ENCODE measurements at regions not wholly inside any gene's neighbourhood (a gene's known extent, or its start where the extent isn't known, plus 50 kb on each side); places are given as distances from the start of the nearest gene placed in this dataset.

- ChIA-PET POLR2A (ENCODE audit: low non-redundant PET) (no interaction called here), CTCF (no interaction called here)
- H3K27me3 ChIP-seq (replicated peaks; ENCODE audit: insufficient read depth, low read depth, low read length, poor library complexity), result no peaks in the 10 kb centered on the region
- H3K4me1 ChIP-seq (ENCODE audit: insufficient read depth, low read length, poor library complexity, severe bottlenecking), result peaks cover 30% of the 10 kb centered on the region
- DNase-seq (ENCODE audit: low spot score), result peak; percentile 15
- peak overlapping the region; percentile 6 for H3K27ac ChIP-seq (ENCODE audit: low read depth, low read length, poor library complexity, severe bottlenecking)
- TF ChIP-seq EZH2 (IDR thresholded peaks at IDR 0.05; ENCODE audit: borderline replicate concordance, low read depth, low read length, poor library complexity, severe bottlenecking) (no peak), CTCF (conservative IDR thresholded peaks at IDR 0.05; ENCODE audit: low read depth, low read length) (no peak)
- intact Hi-C loops (cut with micrococcal nuclease; ENCODE audit: unreplicated experiment), result no loop called here
- H3K9me3 ChIP-seq (ENCODE audit: low read depth, low read length, poor library complexity, severe bottlenecking), result no peaks in the 10 kb centered on the region
- BruUV-seq (replicated peaks), result no TSS peak
- H3K4me3 ChIP-seq (ENCODE audit: low read depth, low read length, poor library complexity, severe bottlenecking), result no peak overlapping the region
- H3K36me3 ChIP-seq (ENCODE audit: insufficient read depth, low read length, poor library complexity, severe bottlenecking), result no peaks in the 10 kb centered on the region
Observed at GRCh38 chr5:102663749-102664530, 91.2 kb upstream of the PAM start.

- Histone ChIP-seq H3K4me3 (ENCODE audit: low read depth, low read length, poor library complexity, severe bottlenecking) (no peak overlapping the region), H3K36me3 (ENCODE audit: insufficient read depth, low read length, poor library complexity, severe bottlenecking) (no peaks in the 10 kb centered on the region), H3K27ac (ENCODE audit: low read depth, low read length, poor library complexity, severe bottlenecking) (peak overlapping the region; percentile 6), H3K4me1 (ENCODE audit: insufficient read depth, low read length, poor library complexity, severe bottlenecking) (peaks cover 30% of the 10 kb centered on the region), H3K9me3 (ENCODE audit: low read depth, low read length, poor library complexity, severe bottlenecking) (no peaks in the 10 kb centered on the region), H3K27me3 (replicated peaks; ENCODE audit: insufficient read depth, low read depth, low read length, poor library complexity) (no peaks in the 10 kb centered on the region)
- CTCF ChIA-PET, result no interaction called here
- POLR2A ChIA-PET (ENCODE audit: low non-redundant PET), result no interaction called here
- BruUV-seq (replicated peaks), result no TSS peak
- TF ChIP-seq CTCF (conservative IDR thresholded peaks at IDR 0.05; ENCODE audit: low read depth, low read length) (no peak), EZH2 (IDR thresholded peaks at IDR 0.05; ENCODE audit: borderline replicate concordance, low read depth, low read length, poor library complexity, severe bottlenecking) (no peak)
- peak; percentile 36 for DNase-seq (ENCODE audit: low spot score)
- intact Hi-C loops (cut with micrococcal nuclease; ENCODE audit: unreplicated experiment), result no loop called here
Observed at GRCh38 chr5:102664616-102665335, 90.3 kb upstream of the PAM start.

- H3K4me3 ChIP-seq (ENCODE audit: low read depth, low read length, poor library complexity, severe bottlenecking), result no peak overlapping the region
- CTCF ChIA-PET, result no interaction called here
- POLR2A ChIA-PET (ENCODE audit: low non-redundant PET), result no interaction called here
- intact Hi-C loops (cut with micrococcal nuclease; ENCODE audit: unreplicated experiment), result no loop called here
- no peak overlapping the region for H3K27ac ChIP-seq (ENCODE audit: low read depth, low read length, poor library complexity, severe bottlenecking)
- H3K9me3 ChIP-seq (ENCODE audit: low read depth, low read length, poor library complexity, severe bottlenecking), result no peaks in the 10 kb centered on the region
- TF ChIP-seq CTCF (conservative IDR thresholded peaks at IDR 0.05; ENCODE audit: low read depth, low read length) (no peak), EZH2 (IDR thresholded peaks at IDR 0.05; ENCODE audit: borderline replicate concordance, low read depth, low read length, poor library complexity, severe bottlenecking) (no peak)
- BruUV-seq (replicated peaks), result no TSS peak
- peak; percentile 25 for DNase-seq (ENCODE audit: low spot score)
- no peaks in the 10 kb centered on the region for H3K36me3 ChIP-seq (ENCODE audit: insufficient read depth, low read length, poor library complexity, severe bottlenecking)
- peaks cover 30% of the 10 kb centered on the region for H3K4me1 ChIP-seq (ENCODE audit: insufficient read depth, low read length, poor library complexity, severe bottlenecking)
- no peaks in the 10 kb centered on the region for H3K27me3 ChIP-seq (replicated peaks; ENCODE audit: insufficient read depth, low read depth, low read length, poor library complexity)
Observed at GRCh38 chr5:102666164-102666946, 88.8 kb upstream of the PAM start.

Measured in A673 (cell line).